ENCODE measurements at regions not wholly inside any gene's neighbourhood (a gene's known extent, or its start where the extent isn't known, plus 50 kb on each side); places are given as distances from the start of the nearest gene placed in this dataset.

DNA sequence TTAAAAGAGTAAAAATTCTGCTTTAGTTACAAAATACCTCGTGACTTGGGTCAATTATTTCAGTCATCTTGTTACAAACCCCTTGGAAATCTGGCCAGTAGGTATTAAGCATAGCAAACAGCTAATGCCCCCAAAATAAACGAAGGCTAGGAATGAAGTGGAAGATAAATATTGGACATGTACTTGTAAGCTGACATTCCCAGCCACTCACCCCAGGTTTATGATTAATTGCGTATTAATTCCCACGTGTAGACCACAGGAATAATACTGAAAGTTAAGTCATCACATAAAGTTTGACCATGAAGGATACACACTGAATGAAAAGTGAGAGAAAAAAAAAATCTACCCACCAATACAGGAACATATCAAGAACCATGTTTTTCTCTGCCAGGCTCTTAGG is 936.5 kb upstream of the ADGRB3 start:
- no peak for TF ChIP-seq POLR2AphosphoS5 (IDR thresholded peaks at IDR 0.05; ENCODE audit: low read depth, low read length)
- no peak for TF ChIP-seq POLR2A (IDR thresholded peaks at IDR 0.05; ENCODE audit: low read depth, low read length)
- no peak for TF ChIP-seq SPI1 (IDR thresholded peaks at IDR 0.05; ENCODE audit: low read depth, low read length)

All from GM12891 (cell line).